ENCODE measurements at regions not wholly inside any gene's neighbourhood (a gene's known extent, or its start where the extent isn't known, plus 50 kb on each side); places are given as distances from the start of the nearest gene placed in this dataset.

DNA sequence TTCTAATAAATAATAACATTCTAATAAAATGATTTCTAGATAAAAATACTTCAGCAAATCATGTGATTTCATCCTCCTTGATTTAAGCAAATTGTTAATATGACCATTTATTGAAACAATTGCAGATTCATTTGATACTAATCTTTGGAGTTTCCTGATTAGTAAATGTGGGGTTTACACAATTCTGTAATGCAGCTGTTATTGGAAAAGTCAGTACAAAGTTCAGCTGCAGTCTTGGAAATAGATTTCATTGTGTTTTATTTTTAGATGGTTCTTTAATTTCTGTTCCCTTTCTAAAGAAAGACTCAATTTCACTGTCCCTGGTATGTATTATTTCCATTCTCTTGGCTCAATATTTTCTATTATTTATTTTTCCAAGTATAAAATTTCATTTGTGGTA is 342.0 kb downstream of the TBC1D32 start:
- H3K79me1 ChIP-seq (ENCODE audit: insufficient read depth, low read depth, low read length, poor library complexity, severe bottlenecking), result no peaks in the 10 kb centered on the region
- no peak overlapping the region for H3K23ac ChIP-seq (ENCODE audit: insufficient read length, low read depth, low read length)
- no peak overlapping the region for H3K27ac Mint-ChIP-seq
- H2BK5ac ChIP-seq (ENCODE audit: insufficient read length, low read length), result no peak overlapping the region
- no peak overlapping the region for H3K9ac ChIP-seq (ENCODE audit: extremely low read depth, insufficient read length, low read length)
- no peaks in the 10 kb centered on the region for H3K9me3 ChIP-seq (ENCODE audit: control insufficient read depth, low read depth, low read length)
- no peak overlapping the region for H3K4me2 ChIP-seq (ENCODE audit: insufficient read depth, insufficient read length, low read length)
- H4K91ac ChIP-seq (ENCODE audit: insufficient read length, low read depth, low read length), result no peak overlapping the region
- H3K27ac ChIP-seq (ENCODE audit: insufficient read length, low read depth, low read length), result no peak overlapping the region
- H2BK20ac ChIP-seq (ENCODE audit: low read depth, low read length, poor library complexity, severe bottlenecking), result no peak overlapping the region
- H3K4ac ChIP-seq (ENCODE audit: low read depth, low read length), result no peak overlapping the region
- no peak overlapping the region for H3K4me3 Mint-ChIP-seq
- no peaks in the 10 kb centered on the region for H3K4me1 ChIP-seq (ENCODE audit: insufficient read depth, low read length)
- TF ChIP-seq, protein P1, sequence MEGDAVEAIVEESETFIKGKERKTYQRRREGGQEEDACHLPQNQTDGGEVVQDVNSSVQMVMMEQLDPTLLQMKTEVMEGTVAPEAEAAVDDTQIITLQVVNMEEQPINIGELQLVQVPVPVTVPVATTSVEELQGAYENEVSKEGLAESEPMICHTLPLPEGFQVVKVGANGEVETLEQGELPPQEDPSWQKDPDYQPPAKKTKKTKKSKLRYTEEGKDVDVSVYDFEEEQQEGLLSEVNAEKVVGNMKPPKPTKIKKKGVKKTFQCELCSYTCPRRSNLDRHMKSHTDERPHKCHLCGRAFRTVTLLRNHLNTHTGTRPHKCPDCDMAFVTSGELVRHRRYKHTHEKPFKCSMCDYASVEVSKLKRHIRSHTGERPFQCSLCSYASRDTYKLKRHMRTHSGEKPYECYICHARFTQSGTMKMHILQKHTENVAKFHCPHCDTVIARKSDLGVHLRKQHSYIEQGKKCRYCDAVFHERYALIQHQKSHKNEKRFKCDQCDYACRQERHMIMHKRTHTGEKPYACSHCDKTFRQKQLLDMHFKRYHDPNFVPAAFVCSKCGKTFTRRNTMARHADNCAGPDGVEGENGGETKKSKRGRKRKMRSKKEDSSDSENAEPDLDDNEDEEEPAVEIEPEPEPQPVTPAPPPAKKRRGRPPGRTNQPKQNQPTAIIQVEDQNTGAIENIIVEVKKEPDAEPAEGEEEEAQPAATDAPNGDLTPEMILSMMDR (conservative IDR thresholded peaks at IDR 0.05), result no peak
- no peak for DNase-seq
- no peak overlapping the region for H4K8ac ChIP-seq (replicated peaks; ENCODE audit: insufficient read length, low read depth, low read length)
- H2BK120ac ChIP-seq (ENCODE audit: low read depth, low read length, poor library complexity, severe bottlenecking), result no peak overlapping the region
- H3K56ac ChIP-seq (ENCODE audit: insufficient read length, low read depth, low read length), result no peak overlapping the region
- no peak overlapping the region for H2AFZ ChIP-seq (ENCODE audit: low read length)
- H3K4me1 Mint-ChIP-seq, result no peaks in the 10 kb centered on the region
- no peak overlapping the region for H3T11ph ChIP-seq (ENCODE audit: low read length)
- H2BK15ac ChIP-seq (ENCODE audit: low read depth, low read length), result no peak overlapping the region
- no peaks in the 10 kb centered on the region for H3K27me3 Mint-ChIP-seq (ENCODE audit: low read depth)
- H2AK5ac ChIP-seq (ENCODE audit: insufficient read length, low read length), result no peak overlapping the region
- no peak overlapping the region for H2BK12ac ChIP-seq (ENCODE audit: insufficient read length, low read depth, low read length)
- no peaks in the 10 kb centered on the region for H3K36me3 Mint-ChIP-seq (ENCODE audit: insufficient read depth in 1 of 3, low read depth in 3 of 3)
- H3K14ac ChIP-seq (ENCODE audit: insufficient read depth, low read length), result no peak overlapping the region
- H3K27me3 ChIP-seq (ENCODE audit: insufficient read depth, low read length), result no peaks in the 10 kb centered on the region
- H3K23me2 ChIP-seq (ENCODE audit: insufficient read length, low read depth, low read length, poor library complexity, severe bottlenecking), result no peaks in the 10 kb centered on the region
- H3K18ac ChIP-seq (ENCODE audit: insufficient read length, low read depth, low read length), result no peak overlapping the region
- no peaks in the 10 kb centered on the region for H4K20me1 ChIP-seq (ENCODE audit: control insufficient read depth, insufficient read depth, insufficient read length)
- no peaks in the 10 kb centered on the region for H3K79me2 ChIP-seq (ENCODE audit: insufficient read depth, low read length)
- no peak overlapping the region for H4K5ac ChIP-seq (ENCODE audit: insufficient read length, low read depth, low read length)
- H3K9me3 Mint-ChIP-seq, result no peaks in the 10 kb centered on the region

Measured in H9 (cell line).